ENCODE measurements at regions not wholly inside any gene's neighbourhood (a gene's known extent, or its start where the extent isn't known, plus 50 kb on each side); places are given as distances from the start of the nearest gene placed in this dataset.

- TF ChIP-seq ZBTB33 (IDR thresholded peaks at IDR 0.05): no peak
These were observed 166.1 kb upstream of the SMLR1 start (continued) for GRCh38 chr6:130661077-130661476.

GRCh38 chr6:130666786-130667185 lies 160.4 kb upstream of the SMLR1 start:
- Histone ChIP-seq H3K36me3 (ENCODE audit: control insufficient read depth in 4 of 4, insufficient read depth in 3 of 4, low read depth in 1 of 4, low read length in 3 of 4) (no peaks in the 10 kb centered on the region), H3K4me3 (ENCODE audit: low read depth in 1 of 3, low read length in 3 of 3) (no peak overlapping the region), H3K9ac (ENCODE audit: low read depth in 1 of 2, low read length in 2 of 2) (no peak overlapping the region), H3K4me1 (ENCODE audit: control insufficient read depth in 4 of 4, insufficient read depth in 4 of 4, low read length in 3 of 4) (no peaks in the 10 kb centered on the region), H3K9me3 (ENCODE audit: control insufficient read depth in 4 of 4, low read length in 3 of 4) (no peaks in the 10 kb centered on the region), H3K27me3 (ENCODE audit: control insufficient read depth in 4 of 4, insufficient read depth in 4 of 4, low read length in 3 of 4) (peaks cover 0 to 2% (median 0%) of the 10 kb centered on the region in 4 donors), H3K27ac (ENCODE audit: low read depth in 1 of 2, low read length in 2 of 2) (no peak overlapping the region)
- WGBS: 92% methylated on average over 2 of the region's 2 CpGs
- TF ChIP-seq YY1 (IDR thresholded peaks at IDR 0.05): no peak
- no peak for TF ChIP-seq MAX (IDR thresholded peaks at IDR 0.05)
- TF ChIP-seq FOXA2 (IDR thresholded peaks at IDR 0.05): no peak
- no peak for TF ChIP-seq HNF4G (IDR thresholded peaks at IDR 0.05)
- TF ChIP-seq ATF3 (IDR thresholded peaks at IDR 0.05): no peak
- TF ChIP-seq CTCF (IDR thresholded peaks at IDR 0.05; ENCODE audit: low read depth, low read length, missing input control): no peak
- no peak for TF ChIP-seq REST (IDR thresholded peaks at IDR 0.05)
- no peak for TF ChIP-seq GABPA (IDR thresholded peaks at IDR 0.05 in 1 of 2, conservative IDR thresholded peaks at IDR 0.05 in 1 of 2)
- no peak for TF ChIP-seq RAD21 (IDR thresholded peaks at IDR 0.05)
- no peak for DNase-seq (ENCODE audit: low spot score)

- Histone ChIP-seq H3K36me3 (ENCODE audit: control insufficient read depth in 4 of 4, insufficient read depth in 3 of 4, low read depth in 1 of 4, low read length in 3 of 4) (no peaks in the 10 kb centered on the region), H3K4me1 (ENCODE audit: control insufficient read depth in 4 of 4, insufficient read depth in 4 of 4, low read length in 3 of 4) (no peaks in the 10 kb centered on the region), H3K27me3 (ENCODE audit: control insufficient read depth in 4 of 4, insufficient read depth in 4 of 4, low read length in 3 of 4) (no peaks in the 10 kb centered on the region), H3K4me3 (ENCODE audit: low read depth in 1 of 3, low read length in 3 of 3) (no peak overlapping the region), H3K9me3 (ENCODE audit: control insufficient read depth in 4 of 4, low read length in 3 of 4) (no peaks in the 10 kb centered on the region), H3K27ac (ENCODE audit: low read depth in 1 of 2, low read length in 2 of 2) (no peak overlapping the region), H3K9ac (ENCODE audit: low read depth in 1 of 2, low read length in 2 of 2) (no peak overlapping the region)
- no peak for DNase-seq (ENCODE audit: low spot score)
- WGBS: 74% methylated on average over 6 of the region's 6 CpGs
- no peak for TF ChIP-seq YY1 (IDR thresholded peaks at IDR 0.05)
- no peak for TF ChIP-seq NR2F2 (IDR thresholded peaks at IDR 0.05)
- no peak for TF ChIP-seq JUND (IDR thresholded peaks at IDR 0.05)
- TF ChIP-seq REST (IDR thresholded peaks at IDR 0.05): no peak
- no peak for TF ChIP-seq TAF1 (conservative IDR thresholded peaks at IDR 0.05)
- no peak for TF ChIP-seq EGR1 (IDR thresholded peaks at IDR 0.05; ENCODE audit: low read depth in 2 of 2)
- TF ChIP-seq CTCF (IDR thresholded peaks at IDR 0.05; ENCODE audit: low read depth, low read length, missing input control): no peak
- TF ChIP-seq MAX (IDR thresholded peaks at IDR 0.05): no peak
- TF ChIP-seq RXRA (IDR thresholded peaks at IDR 0.05): no peak
- TF ChIP-seq FOXA1 (IDR thresholded peaks at IDR 0.05): no peak
- TF ChIP-seq GABPA (IDR thresholded peaks at IDR 0.05 in 1 of 2, conservative IDR thresholded peaks at IDR 0.05 in 1 of 2): no peak
These were observed 157.1 kb upstream of the SMLR1 start for GRCh38 chr6:130670142-130670541.
